HUDEP-2 (cell line): ENCODE measurements at regions not wholly inside any gene's neighbourhood (a gene's known extent, or its start where the extent isn't known, plus 50 kb on each side); places are given as distances from the start of the nearest gene placed in this dataset.

ENCODE experiments used
- DNase-seq, 76 experiments: peaks; one replicate each; lab custom pipeline; 2025; ENCODE audit not compliant: unreplicated experiment in 76 of 76; lab: John Stamatoyannopoulos, UW

DNA sequence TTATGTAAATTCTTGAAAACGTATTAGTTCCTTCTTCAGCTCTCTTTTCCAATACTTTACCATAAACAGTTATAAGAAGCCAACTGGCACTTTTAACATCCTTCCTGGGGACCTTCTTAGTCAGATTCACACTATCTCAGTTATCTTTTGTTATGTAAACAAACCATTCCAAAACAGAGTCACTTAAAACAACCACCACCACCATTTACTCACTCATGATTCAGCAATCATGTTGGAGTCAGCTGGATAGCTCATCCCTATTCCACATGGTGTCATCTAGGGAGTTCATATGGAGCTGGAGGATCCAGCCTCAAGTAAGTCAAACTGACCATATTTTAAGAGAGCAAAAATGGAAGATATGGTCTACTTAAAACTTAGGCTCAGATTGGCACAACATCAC, 240.3 kb upstream of the IRX3 start:
- DNase-seq, result no peak

DNA sequence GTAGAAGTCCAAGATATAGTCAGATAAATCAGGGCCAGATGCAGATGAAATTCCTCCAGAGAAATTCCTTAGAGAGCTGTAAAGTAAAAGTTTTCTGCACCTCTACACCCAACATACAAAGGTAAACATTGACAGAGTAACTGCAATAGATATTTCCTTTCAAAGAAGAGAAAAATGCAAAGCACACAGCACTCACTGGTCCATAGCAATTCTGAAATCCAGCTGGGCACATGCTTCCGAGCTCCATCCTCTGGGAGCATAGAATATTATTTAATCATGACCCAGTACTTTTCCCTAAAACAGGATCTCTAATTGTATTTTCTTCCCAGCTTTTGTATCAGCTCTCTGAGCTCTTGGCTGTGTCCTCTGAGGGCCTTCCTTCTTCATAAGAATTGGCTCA, 239.5 kb upstream of the IRX3 start:
- DNase-seq, result no peak

DNA sequence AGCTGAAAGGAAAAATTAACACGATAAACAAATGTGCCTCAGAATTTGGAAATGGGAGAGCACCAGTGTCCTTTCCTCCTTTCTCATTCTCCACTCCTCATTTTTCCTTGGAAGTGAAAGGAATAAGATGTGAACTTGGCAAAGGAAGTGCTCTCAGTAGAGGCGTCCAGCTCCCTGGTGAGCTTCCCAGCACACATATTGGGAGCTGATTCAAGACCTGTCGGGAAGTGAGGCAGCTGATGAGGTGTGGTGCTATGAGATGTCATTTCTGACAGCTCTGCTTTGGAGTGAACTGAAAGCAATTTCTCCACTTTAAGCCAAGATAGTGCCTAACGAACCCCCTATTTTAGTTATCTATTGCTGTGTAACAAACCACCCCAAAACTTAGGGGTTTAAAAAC, 238.5 kb upstream of the IRX3 start:
- no peak for DNase-seq

DNA sequence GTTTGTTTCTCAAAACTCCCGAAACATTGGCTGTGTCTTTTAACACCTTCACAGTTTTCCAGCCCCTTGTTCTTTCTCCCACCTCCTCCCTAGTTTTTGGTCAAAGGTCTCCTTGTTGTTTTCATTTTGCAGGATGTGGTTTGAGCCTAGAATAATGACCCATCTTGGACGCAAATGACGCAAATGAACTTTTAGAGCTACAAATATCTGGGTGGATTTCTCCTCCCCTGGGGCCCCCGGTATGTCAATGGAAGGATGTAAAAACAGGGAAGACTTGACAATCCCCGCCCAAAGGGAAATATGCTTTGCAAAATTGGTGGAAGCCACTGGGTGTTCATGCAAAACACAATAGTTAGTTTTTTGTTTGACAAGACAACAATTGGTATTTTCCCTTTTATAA, 236.0 kb upstream of the IRX3 start:
- DNase-seq, result no peak

DNA sequence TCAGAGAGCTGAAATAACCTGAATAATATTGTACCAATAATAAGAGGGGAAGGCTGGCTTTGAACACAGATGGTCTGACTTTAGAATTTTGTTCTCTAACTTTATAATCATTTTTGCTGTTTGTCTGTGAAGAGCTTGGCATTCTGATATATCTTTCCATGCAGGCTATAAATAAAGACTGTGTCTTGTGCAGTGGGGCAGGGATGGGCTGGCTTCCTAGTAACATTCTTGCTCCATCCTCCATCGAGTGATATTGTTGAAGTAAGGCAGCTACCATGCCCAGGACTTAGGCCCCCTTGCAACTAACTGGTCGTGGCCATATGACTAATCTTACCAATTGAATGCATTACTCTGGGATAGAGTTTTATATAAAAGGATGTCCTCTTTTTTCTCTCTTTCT, 234.7 kb upstream of the IRX3 start:
- DNase-seq, result no peak

DNA sequence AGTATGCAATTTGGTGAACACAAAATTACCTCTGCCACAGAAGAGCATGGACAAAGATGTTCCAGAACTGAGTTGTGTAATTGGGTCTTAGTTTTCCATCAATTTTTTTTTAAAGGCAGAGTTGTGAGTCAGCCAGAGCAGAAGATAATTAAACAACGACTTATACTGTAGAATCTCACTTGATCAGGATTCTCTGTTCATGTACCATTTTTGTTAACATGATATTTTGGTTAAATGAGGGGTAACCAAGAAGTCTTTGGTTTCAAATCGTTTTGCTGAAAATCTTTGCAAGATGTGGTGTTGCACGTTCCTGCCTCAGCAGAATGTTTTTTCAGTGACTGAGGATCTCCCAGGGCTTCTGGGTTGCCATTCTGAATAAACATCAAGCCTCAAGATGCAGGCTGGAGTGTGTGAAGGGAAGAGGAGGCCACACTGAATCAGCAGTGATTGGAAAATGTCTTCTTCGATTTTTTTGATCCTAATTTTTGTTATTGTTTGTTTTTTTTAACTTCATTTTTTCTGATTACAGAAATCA, 232.6 kb upstream of the IRX3 start:
- no peak for DNase-seq

DNA sequence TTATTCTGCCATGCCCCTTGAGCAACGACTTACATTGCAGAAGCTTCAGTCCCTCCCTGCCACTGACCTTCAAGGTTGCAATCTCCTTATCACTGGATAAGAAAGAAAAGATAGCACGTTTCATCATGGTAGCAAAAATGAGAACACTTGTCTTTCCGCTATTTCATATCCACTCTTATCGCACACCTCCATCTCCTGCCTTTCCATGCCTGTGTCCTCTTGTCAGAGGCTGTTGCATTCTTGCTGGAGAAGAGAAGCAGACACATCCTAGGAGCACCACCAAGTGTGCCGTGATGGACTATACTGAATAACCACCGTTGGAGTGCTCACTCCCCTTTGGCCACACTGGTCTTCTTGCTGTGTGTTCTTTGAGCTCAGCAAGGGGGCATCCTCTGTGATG, 230.6 kb upstream of the IRX3 start:
- DNase-seq, result no peak

DNA sequence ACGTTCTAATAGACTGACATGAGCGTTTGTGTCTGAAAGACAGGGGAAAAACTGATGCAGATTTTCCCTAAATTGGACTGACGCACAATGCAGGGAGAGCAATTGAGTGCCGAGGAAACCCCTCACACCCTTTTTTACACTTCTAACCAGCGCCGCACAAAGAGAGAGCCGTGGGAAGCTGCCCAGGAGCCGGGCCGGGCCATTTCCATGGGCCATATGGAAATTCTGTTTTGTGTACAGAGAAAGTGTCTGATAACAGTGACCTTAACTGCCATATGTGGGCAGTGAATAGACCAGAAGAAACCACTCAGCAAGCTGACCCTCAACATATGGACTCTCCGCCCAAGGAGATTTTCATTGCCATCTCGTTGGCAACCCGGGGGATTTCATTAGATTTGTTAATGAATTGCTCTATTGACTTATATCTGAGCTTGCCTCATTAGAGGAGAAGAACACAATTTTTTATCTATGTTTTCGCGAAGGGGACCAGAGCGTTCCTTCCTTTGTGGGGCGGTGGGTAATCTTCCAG, 225.9 kb upstream of the IRX3 start:
- no peak for DNase-seq

DNA sequence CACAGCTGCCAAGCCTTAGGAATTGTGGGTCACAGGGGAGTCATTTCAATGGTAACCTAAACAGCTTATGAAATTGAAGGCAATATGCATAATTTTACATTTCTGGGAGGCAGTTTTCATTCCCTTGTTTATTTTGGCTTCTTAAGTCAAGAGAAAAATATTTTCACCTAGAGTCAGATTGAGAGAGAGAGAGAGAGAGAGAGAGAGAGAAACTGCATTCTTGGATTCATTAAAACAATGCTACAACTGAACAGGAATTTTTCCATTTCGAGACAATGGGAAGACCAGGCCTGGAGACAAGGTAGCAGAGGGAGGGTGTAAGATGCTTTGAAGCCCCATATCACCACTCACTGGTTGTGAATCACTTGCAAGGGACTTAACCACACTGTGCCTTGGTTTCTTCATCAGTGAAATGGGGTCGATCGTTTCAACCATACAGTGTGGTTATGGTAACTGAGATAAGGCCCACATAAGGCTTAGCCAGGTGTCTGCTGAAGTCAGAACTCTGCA, 224.7 kb upstream of the IRX3 start:
- DNase-seq, result no peak

DNA sequence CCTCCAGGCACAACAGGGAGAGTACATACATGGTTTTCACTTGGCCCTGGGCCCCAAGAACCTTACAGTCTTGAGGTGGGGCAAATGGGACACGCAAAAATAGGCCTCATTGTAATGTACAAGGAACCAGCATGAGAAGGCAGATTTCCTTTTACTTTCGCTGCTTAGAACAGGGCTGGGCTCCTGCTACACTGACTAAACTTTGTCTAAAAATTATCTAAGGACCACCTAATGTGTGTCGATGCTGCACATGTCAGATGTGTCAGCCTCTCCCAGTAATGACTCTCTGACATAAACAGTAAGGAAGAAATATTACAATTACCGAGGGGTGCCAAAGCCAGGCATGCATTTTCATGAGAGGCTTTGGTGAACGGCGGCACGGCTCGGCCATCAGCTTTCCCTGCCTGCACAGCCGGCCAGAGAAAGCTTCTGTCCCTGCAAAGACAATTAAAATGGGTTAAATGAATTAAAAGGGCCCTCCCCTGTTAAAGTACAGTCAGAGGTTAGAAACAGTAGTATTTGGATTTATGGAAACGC, 224.2 kb upstream of the IRX3 start:
- no peak for DNase-seq

DNA sequence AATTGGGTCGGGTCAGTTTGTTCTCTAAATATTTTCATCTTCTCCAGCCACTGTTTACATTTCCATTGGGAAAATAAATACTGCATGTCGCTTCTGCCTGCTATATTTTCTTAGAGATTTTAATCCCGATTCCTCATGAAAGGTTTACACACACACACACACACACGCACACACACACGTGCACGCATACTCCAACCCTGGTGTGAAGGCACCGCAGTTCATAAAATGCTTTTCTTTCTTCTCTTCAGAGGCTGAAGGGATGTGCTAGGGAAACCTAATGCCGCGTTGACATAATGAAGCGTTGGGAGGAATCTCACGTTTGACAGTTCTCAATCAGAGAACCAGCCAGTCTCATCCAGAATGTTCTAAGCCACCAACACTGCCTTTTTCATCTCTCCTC, 222.9 kb upstream of the IRX3 start:
- no peak for DNase-seq

DNA sequence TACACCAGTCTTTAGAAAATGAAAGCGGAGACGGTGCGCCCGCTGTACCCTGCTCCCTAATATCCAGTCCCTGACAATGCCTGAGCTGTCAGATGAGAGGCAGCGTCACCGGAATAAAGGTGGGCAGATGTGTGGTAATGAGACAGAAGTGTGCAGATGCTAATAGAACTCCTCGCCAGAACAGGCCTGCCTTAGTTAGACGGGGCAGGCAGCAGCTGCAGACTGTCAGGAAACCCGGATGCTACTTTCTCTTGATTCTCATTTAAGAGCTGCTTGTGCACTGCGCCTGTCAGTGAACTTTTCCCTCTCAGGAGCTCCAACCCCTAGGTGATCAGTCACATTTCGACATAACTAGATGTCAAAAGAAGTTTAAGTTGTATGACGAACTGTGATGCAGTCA, 221.8 kb upstream of the IRX3 start:
- no peak for DNase-seq

DNA sequence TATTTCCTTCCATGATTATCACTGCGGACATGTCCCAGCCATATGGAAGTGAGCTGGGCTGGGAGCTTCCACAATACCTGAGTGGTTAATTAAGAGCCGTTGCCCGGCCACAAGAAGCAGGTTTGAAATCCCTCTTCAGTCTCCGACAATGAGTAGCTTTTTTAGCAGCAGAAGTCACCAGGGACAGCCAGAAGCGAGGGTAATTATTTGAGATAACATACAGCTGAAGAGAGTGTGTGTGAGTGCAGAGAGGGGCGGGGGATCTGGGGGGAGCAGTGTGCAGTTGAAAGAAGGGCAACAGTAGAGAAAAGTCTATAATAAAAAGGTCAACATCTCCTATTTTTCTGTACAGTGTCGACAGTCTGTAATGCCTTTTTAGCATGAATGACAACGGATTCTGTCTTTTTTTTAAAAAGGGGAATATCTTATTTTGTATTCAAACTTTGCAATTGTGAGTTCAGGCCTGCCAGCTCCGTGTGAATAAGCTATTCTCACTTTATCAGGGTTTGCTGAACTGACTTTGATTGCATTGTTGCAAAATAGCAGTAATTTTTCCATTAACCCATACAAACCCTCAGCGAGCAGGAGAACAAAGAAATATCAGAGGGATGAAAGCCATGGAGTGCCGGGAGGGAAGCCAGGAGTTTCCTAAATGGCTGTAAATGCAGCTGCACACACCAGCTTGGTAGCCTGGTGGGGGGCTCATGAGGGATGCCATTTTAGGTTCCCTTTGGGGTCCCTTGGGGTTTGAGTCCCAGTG, 220.3 kb upstream of the IRX3 start:
- DNase-seq, result no peak

DNA sequence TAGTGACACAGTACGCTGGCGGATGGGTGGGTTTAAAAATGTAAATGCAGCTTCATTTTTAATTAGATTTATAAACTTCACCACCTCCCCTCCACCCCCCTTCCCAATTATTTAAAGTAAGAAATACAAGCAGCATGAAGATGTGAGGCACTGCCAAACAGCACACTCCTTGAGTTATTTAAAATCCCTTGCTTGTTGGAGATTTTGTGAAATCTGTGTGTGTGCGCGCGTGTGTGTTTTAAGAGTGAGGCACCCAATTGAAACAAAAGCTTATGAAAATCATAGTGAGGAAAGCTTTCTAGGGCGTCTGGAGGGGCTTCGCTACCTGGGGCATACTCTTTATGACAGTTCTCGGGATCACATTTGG, 219.6 kb upstream of the IRX3 start:
- DNase-seq, result no peak

DNA sequence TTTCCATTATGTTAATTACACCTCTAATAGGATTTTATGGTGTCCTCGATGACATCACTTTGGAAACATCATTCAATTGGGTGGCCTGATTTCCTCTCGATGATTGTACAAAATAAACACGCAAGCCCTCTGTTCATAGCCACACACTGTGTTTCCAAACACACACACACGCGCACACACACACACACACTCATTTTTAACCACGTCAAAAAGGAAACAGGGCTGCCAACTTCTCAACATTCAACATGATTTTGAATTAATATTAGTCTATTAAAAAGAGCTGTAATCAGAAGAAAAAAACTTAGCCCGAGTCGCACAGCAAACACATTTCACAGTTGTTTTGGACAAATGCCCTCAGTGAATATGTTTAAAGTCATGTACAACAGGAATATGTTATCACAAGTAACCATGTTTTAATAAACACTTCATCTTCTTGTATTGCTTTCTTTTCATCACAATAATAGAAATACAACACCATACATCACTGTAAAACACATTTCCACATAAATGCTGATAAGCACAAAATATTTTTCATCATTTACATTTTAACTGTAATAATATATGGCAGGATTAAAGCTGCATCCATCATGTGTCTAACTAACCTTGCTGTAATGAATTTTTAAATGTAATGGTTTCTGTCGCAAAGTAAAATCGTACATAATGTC, 219.1 kb upstream of the IRX3 start:
- DNase-seq, result no peak

DNA sequence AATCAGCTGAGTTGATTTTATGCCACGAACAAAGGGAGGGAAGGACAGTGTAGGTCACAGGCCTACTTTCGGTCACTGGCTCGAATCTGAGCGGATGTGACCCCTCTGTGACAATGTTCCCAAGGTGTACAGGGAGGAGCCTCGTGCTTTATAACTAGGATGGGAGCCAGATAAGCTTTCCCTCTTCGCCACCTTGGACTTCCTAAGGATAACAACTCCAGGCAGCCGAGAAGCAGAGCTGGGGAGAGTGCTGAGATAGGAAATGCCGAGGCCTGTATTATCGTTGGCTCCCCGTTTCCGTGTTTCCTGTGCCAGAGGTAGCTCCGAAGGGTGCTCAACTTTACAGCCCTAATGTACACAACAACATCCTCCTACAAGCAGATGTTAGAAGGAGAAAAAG, 217.8 kb upstream of the IRX3 start:
- no peak for DNase-seq

DNA sequence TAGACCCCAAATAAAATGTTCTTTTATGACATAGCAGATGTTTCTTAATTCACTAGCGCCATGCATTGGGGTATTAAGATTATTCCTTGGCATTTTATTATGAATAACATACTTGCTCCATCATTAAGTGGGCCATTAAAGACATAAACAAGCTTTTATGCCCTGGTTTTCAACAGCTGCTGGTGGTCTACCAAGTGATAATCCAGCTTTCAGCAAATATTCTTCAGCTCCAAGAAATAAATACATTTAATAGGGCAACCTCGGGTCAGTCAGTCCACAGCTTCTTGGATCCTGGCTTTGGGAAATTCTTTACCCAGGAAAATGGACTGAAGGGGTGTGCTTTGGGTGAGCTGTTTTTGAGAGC, 217.3 kb upstream of the IRX3 start:
- no peak for DNase-seq

DNA sequence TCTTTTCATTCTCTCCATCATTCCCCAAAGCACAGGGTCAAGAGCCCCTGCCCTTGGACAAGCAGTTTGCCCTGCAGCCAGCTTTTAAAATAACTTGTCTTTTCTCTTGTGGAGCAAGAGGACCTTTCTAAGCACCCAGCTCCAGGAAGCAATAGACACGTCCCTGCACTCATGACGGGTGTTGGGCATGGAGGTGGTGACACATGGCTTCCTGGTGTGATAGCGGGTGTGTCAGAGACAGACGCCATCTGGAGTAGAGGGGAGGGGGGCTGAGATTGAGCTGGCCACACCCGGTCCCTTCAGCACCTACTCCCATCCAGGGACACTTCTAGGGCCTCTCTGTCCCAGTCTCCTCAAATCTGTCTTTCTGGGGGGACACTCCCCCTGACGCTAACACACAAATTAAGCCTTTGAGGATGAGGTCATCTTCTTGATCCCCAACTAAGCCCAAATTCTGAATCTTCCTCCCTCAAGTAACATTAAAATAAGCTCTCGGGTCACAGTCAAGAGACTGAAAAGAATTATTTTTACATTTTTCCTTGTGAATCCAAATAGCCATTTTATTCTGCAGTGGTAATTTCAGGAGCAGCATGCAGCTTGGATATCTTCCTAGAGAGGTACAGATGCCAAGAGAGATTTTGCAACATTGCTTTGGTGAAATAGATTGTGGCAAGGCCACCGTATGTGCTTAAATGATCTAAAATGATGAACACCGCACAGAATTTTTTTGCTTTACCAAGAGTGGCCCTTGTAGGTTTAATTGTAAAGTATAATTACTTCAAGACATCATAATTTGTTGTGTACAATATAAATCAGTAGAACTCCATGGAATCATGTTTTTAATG, 216.6 kb upstream of the IRX3 start:
- no peak for DNase-seq

DNA sequence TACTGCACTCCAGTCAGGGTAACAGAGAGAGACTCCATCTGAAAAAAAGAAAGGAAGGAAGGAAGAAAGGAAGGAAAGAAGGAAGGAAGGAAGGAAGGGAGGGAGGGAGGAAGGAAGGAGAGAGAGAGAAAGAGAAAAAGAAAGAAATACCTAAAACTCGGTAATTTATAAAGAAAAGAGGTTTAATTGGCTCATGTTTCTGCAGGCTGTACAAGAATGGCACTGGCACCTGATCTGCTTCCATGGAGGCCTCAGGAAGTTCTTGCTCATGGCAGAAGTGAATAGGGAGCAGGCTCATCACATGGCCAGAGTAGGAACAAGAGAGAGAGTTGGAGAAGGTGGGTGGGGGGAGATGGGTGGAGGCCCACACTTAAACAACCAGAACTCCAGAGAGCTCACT, 215.2 kb upstream of the IRX3 start:
- DNase-seq, result no peak

DNA sequence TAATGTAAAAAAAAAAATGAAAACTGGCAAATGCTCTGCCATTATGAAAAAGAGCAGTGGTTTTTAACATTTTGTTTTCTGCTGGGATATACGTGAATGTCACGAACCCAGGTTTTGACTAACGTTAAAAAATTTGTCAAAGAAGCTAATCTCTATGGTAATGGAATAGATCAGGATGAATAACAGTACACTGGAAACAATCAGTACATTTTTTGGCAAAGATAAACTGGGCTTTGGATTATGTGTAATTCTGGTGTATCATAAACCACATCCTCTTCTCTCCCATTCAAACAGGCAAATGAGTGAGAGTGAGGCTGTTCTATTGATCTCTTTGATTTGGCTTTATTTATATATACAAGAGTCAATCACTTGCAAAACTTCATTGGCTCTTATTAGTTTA, 207.0 kb upstream of the IRX3 start:
- DNase-seq, result no peak

DNA sequence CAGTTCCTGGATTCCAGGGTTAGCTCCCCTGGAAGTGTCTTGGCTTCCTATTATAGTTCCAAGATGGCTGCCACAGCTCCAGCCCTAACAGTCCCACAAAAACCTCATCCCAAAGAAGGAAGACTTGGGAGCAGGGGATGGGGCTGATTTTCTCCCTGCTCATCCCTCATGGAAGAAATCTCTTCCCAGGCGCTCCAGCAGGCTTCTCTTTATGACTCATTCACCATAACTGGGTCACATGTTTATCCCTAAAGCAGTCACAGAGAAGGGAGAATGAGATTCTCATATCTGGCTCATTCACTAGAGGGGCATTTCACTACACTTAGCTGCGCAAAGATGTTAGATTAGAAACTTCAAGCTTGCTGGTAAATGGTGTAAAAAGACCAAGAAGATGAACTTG, 206.5 kb upstream of the IRX3 start:
- DNase-seq, result no peak
